ENCODE measurements at regions not wholly inside any gene's neighbourhood (a gene's known extent, or its start where the extent isn't known, plus 50 kb on each side); places are given as distances from the start of the nearest gene placed in this dataset.

- DNase-seq (ENCODE audit: low read depth), result no peak
- no peak for TF ChIP-seq CTCF (IDR thresholded peaks at IDR 0.05; ENCODE audit: low read depth, low read length, missing control alignments)
- no peak overlapping the region for H3K4me3 ChIP-seq (ENCODE audit: low read depth, low read length)
- in situ Hi-C loops (cut with HindIII; ENCODE audit: low sequenced_read_pairs), result no loop called here
Observed at GRCh38 chr10:123570051-123570897, 95.9 kb upstream of the GPR26 start.

GRCh38 chr10:123570898-123571515, 95.1 kb upstream of the GPR26 start:
- in situ Hi-C loops (cut with HindIII; ENCODE audit: low sequenced_read_pairs), result no loop called here
- H3K4me3 ChIP-seq (ENCODE audit: low read depth, low read length), result no peak overlapping the region
- no peak for DNase-seq (ENCODE audit: low read depth)
- TF ChIP-seq CTCF (IDR thresholded peaks at IDR 0.05; ENCODE audit: low read depth, low read length, missing control alignments), result no peak

GRCh38 chr10:123571978-123572377, 94.2 kb upstream of the GPR26 start:
- no peak for TF ChIP-seq CTCF (IDR thresholded peaks at IDR 0.05; ENCODE audit: low read depth, low read length, missing control alignments)

GRCh38 chr10:123573236-123574108, 92.7 kb upstream of the GPR26 start:
- H3K4me3 ChIP-seq (ENCODE audit: low read depth, low read length), result no peak overlapping the region
- in situ Hi-C loops (cut with HindIII; ENCODE audit: low sequenced_read_pairs), result no loop called here
- peak; percentile 50 for TF ChIP-seq CTCF (IDR thresholded peaks at IDR 0.05; ENCODE audit: low read depth, low read length, missing control alignments)
- no peak for DNase-seq (ENCODE audit: low read depth)

More at GRCh38 chr10:123571978-123572377, 94.2 kb upstream of the GPR26 start:
- DNase-seq (ENCODE audit: low read depth), result no peak
- in situ Hi-C loops (cut with HindIII; ENCODE audit: low sequenced_read_pairs), result no loop called here
- no peak overlapping the region for H3K4me3 ChIP-seq (ENCODE audit: low read depth, low read length)

- DNase-seq (ENCODE audit: low read depth), result no peak
- H3K4me3 ChIP-seq (ENCODE audit: low read depth, low read length), result no peak overlapping the region
- TF ChIP-seq CTCF (IDR thresholded peaks at IDR 0.05; ENCODE audit: low read depth, low read length, missing control alignments), result no peak
- in situ Hi-C loops (cut with HindIII; ENCODE audit: low sequenced_read_pairs), result no loop called here
Observed at GRCh38 chr10:123574109-123574698, 92.0 kb upstream of the GPR26 start.

- TF ChIP-seq CTCF (IDR thresholded peaks at IDR 0.05; ENCODE audit: low read depth, low read length, missing control alignments), result no peak
- H3K4me3 ChIP-seq (ENCODE audit: low read depth, low read length), result no peak overlapping the region
- no peak for DNase-seq (ENCODE audit: low read depth)
- in situ Hi-C loops (cut with HindIII; ENCODE audit: low sequenced_read_pairs), result no loop called here
Observed at GRCh38 chr10:123575105-123575504, 91.0 kb upstream of the GPR26 start.

All from astrocyte of the cerebellum (primary cell).